NAMALWA (cell line): ENCODE measurements at regions not wholly inside any gene's neighbourhood (a gene's known extent, or its start where the extent isn't known, plus 50 kb on each side); places are given as distances from the start of the nearest gene placed in this dataset.
A peak's percentile ranks its signal among the peaks of the same experiment; 100 is the strongest.

Experiments used
- DNase-seq: peaks from one replicate; pipeline ENCODE4 v3.0.0-alpha.2; 2015; ENCODE audit warnings: low spot score

GRCh38 chr4:25531272-25531671 is 124.4 kb upstream of the SLC34A2 start:
- peak; percentile 24 for DNase-seq

GRCh38 chr4:25532591-25532990 is 123.1 kb upstream of the SLC34A2 start:
- DNase-seq, result no peak

DNA sequence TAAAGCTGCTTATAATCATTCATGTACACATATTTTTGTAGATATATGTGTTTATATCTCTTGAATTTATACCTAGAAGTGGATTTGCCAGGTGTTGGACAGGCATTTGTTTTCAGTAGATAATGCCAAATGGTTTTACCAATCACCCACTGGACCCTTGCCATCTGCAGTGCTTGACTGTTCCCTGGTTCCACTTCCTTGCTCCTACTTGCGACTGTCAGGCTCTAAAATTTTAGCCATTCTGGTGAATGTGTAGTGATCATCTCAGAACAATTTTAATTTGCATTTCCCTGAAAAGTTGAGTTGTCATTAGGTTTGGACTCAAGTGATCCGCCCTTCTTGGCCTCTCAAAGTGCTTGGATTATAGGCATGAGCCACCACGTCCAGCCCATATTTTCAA is 122.4 kb upstream of the SLC34A2 start:
- no peak for DNase-seq

GRCh38 chr4:25535278-25535677 is 120.4 kb upstream of the SLC34A2 start:
- DNase-seq, result no peak

- DNase-seq, result no peak
Measured at GRCh38 chr4:25535701-25536473, 119.8 kb upstream of the SLC34A2 start.

- peak; percentile 22 for DNase-seq
Measured at GRCh38 chr4:25536564-25537320, 118.9 kb upstream of the SLC34A2 start.

- DNase-seq, result no peak
Measured at GRCh38 chr4:25538430-25538829, 117.2 kb upstream of the SLC34A2 start.

DNA sequence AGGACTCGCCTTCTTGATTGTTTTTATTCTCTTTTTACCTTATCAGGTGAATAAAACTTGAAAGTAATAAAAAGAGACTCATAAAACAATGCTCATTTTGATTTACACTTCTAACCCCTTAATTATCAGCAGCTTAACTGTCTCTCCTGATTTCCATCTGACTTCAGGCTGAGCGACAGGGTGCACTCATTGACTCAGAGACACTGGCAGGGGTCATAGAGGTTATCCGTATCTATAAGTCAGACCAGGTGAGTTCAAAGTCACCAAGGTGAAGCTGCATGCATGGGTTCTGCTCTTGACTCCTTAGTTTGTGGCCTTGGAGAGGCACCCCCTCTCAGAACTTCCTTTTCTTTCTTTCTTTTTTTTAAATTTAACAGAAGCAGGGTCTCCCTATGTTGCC is 116.4 kb upstream of the SLC34A2 start:
- DNase-seq, result no peak

GRCh38 chr4:25540734-25541133 is 114.9 kb upstream of the SLC34A2 start:
- no peak for DNase-seq

DNA sequence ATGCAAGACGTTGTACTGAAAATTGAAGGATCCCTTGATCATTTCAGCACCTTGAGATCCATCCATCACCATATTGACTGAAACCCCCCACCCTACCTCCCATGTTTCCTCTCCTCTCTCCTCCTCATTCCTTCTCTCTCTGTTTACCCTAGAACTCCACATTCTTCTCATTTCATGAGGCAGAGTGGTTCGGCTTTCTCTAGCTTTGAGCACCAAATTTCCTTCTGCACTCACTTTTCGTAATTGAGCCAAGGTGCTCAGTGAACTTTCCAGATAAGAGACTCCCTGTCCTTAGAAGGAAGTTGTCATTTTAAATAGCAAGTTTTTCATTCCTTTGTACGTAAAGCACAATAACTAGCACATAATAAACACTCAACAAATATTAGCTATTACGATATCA is 108.3 kb upstream of the SLC34A2 start:
- no peak for DNase-seq

DNA sequence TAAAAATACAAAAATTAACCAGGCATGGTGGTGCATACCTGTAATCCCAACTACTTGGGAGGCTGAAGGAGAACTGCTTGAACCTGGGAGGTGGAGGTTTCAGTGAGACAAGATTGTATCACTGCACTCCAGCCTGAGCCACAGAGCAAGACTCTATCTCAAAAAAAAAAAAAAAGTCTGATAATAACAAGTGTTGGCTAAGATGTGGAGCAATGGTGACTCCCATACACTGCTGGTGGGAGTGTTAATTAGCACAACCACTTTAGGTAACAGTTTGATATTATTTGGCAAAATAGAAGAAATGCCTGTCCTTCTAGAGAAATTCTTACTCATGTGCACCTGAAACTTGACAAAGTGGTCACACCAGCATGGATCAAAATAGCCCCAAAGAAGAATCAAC is 106.2 kb upstream of the SLC34A2 start:
- DNase-seq, result no peak

DNA sequence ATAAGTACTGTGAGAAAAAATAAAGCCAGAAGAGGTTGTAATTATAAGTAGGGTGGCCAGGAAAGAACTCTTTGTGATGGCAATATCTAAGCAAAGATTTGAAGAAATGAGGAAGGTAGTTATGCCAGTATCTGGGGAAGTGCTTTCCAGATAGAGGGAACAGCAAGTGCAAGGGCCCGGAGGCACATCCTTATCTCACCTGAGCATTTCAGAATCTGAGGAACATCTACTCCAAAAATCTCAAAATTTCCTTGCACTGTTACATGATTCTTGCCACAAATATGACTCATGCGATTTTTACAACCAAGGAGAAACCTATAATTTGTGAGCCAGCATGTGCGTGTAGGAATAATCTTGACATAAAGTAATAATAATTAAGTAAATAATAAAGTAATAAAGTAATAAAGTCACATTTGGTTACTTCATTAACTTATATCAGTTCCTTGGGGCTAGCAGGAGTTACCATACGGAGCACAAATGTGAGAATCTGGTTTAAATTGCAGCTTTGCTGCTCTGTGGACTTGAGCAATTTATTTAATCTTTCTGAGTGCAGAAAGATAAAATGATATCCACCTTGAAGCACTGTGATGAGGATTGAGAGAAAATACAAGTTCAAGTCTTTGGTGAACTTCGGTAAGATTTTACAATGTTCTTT is 105.1 kb upstream of the SLC34A2 start:
- no peak for DNase-seq

DNA sequence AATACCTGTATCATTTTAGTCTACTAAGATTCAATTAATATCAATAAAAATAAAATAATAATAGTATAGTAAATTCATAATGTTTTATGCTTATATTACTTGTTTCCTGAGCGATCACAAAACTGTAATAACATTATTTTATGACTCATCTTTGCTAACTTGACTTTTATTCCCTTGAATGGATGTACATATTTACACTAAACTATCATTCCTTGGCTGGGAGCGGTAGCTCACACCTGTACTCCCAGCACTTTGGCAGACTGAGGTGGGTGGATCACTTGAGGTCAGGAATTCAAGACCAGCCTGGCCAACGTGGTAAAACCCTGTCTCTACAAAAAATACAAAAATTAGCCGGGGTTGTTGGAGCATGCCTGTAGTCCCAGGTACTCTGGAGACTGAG is 104.0 kb upstream of the SLC34A2 start:
- no peak for DNase-seq

DNA sequence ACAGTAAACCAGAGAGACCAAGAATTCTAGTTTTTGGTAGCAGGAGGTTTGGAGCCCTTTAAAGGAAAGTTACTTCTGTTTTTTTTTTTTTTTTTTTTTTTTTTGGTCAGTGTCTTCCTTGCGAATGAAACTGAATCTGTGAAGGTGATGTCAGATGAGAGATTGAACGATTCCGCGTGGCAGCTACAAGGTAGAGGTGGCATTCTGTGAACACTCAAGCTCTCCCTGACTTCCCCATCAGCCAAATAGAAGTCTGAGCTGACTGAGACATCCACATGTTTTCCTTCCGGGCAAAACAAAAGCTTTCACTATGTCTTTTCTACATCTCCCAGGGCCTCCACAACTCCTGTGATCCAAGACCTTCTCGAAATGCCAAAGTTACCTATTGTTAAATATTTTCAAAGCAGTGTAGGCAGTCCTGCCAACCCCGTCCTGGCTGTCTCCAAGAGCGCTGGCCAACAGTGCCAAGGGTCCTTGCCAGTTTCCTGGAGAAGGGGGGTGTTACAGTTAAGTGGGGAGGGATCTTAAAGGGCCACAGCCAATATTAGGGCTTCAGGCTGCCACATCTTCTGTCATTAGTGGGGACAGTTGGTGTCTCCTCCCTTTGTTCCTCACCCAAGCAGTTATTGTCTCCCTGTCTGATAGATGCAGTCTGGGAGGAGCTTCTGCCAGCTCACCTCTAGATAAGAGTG is 102.9 kb upstream of the SLC34A2 start:
- no peak for DNase-seq

DNA sequence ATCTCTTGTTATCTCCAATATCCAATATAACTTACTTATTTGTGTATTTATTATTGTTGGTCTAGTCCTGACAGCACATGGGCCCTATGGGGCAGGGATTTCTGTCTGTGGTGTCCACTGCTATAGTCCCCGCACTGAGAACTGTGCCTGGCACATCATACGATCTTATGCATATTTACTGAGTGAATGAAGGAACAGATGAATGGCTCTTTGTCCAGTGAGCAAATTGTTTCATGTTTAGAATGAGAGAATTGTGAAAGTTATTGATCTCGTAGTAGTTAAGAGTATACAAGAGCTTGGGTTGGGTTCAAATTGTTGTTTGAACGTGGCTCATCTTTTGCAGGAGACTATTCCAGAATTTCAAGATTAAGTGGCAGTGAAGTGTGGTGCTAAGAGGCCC is 96.1 kb upstream of the SLC34A2 start:
- DNase-seq, result no peak

DNA sequence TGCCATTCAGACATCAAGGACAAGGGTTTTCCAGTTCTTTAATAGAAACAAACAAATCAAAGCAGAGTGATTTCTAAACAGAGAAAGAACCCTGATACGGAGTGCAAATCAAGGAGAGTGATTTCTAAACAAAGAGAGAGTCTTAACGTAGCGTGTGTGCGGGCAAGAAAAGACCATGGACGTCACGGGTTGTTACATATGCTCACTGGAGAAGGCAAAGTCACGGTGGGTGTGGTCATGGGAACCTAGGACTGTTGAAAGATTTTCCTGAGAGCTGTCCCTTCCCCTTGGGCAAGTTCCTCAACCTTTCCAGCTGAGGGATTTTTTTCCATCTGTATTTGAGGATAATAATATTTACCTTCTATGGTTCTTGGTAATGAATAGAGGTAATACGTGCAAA is 95.0 kb upstream of the SLC34A2 start:
- DNase-seq, result no peak

- DNase-seq, result no peak
Measured at GRCh38 chr4:25563071-25563564, 92.5 kb upstream of the SLC34A2 start.

GRCh38 chr4:25564836-25565235 is 90.8 kb upstream of the SLC34A2 start:
- DNase-seq, result no peak

DNA sequence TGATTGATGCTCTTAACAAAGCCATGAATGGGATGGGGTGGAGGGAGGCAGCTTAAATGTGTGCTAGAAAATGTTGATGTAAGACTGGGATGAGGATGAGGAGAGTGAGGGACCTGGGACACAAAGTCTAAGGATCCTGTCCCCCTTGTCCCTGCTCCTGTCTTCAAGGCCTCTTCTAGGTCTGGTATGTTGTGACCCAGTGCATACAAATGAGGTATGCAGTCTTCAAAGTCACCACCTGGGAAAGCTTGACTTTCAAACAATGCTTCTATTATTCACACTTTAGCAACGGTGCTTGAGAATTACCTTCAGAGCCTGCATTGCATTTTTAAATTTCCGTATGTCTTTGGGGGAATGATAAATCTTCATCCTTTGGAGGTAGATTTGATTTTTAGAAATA is 88.4 kb upstream of the SLC34A2 start:
- no peak for DNase-seq

- no peak for DNase-seq
Measured at GRCh38 chr4:25569716-25570115, 85.9 kb upstream of the SLC34A2 start.

DNA sequence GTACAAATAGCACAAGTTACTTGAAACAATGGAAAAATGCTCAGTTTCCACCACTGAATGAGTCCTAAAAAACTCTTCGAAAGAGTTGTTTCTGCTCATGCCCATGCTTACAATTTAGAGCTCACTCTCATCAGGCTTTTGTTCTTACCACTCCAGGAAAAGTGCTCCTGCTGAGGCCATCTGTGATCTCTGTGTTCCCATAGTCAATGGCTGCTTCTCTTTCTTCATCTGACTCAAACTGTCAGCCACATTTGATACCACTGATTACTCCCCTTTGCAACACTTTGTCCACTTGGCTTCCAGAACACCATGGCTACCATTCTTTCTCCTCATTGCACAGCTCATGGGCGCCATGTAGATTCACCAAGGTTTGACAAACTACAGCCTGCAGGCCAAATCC is 80.0 kb upstream of the SLC34A2 start:
- DNase-seq, result no peak

DNA sequence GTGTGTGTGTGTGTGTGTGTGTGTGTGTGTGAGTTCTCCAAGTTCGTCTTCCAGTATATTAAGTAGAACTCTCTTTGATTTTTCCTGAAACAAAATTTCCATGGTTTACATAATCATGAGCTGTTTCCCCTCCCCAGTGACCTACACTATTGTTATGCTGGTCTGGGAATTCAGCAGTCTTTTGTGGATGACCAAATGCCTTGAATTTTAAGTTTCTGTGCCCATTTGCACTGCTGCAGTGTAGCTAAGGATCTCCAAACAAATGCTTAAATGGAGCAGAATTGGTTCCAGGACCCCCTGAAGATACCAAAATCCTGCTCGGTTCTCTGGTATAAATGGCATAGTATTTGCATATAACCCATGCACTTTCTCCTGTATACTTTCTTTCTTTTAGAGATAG is 77.2 kb upstream of the SLC34A2 start:
- DNase-seq, result no peak
